Osteocyte (in vitro differentiated cells): ENCODE measurements at regions not wholly inside any gene's neighbourhood (a gene's known extent, or its start where the extent isn't known, plus 50 kb on each side); places are given as distances from the start of the nearest gene placed in this dataset.

Source experiments
- DNase-seq: peaks from one replicate; pipeline ENCODE4 v3.0.0; 2021; ENCODE audit warnings: mixed read lengths; ENCODE audit not compliant: unreplicated experiment; ENCODE audit errors: extremely low spot score
- H3K27ac Mint-ChIP-seq: one replicate; pipeline ENCODE4 v1.8.0; 2021; ENCODE audit warnings: mild to moderate bottlenecking, mixed read lengths; ENCODE audit not compliant: unreplicated experiment
- H3K27me3 Mint-ChIP-seq: one replicate; pipeline ENCODE4 v1.8.0; 2021; ENCODE audit warnings: mixed read lengths; ENCODE audit not compliant: unreplicated experiment
- H3K36me3 Mint-ChIP-seq: one replicate; pipeline ENCODE4 v1.8.0; 2021; ENCODE audit warnings: mixed read lengths; ENCODE audit not compliant: unreplicated experiment
- H3K4me1 Mint-ChIP-seq: one replicate; pipeline ENCODE4 v1.8.0; 2021; ENCODE audit warnings: mixed read lengths; ENCODE audit not compliant: unreplicated experiment
- H3K4me3 Mint-ChIP-seq: one replicate; pipeline ENCODE4 v1.8.0; 2021; ENCODE audit warnings: mild to moderate bottlenecking, moderate library complexity, mixed read lengths; ENCODE audit not compliant: unreplicated experiment
- H3K9me3 Mint-ChIP-seq: one replicate; pipeline ENCODE4 v1.8.0; 2021; ENCODE audit warnings: mixed read lengths; ENCODE audit not compliant: unreplicated experiment
- TF ChIP-seq, protein P1 (sequence below): fragments of 200-600 bp; sonication (generic); IDR thresholded peaks from 2 replicates; pipeline ENCODE4 v1.5.0; 2021; ENCODE audit warnings: antibody characterized with exemption, mild to moderate bottlenecking, moderate library complexity

- DNase-seq, result no peak
- no peak overlapping the region for H3K4me3 Mint-ChIP-seq
- no peaks in the 10 kb centered on the region for H3K9me3 Mint-ChIP-seq
- TF ChIP-seq, protein P1, sequence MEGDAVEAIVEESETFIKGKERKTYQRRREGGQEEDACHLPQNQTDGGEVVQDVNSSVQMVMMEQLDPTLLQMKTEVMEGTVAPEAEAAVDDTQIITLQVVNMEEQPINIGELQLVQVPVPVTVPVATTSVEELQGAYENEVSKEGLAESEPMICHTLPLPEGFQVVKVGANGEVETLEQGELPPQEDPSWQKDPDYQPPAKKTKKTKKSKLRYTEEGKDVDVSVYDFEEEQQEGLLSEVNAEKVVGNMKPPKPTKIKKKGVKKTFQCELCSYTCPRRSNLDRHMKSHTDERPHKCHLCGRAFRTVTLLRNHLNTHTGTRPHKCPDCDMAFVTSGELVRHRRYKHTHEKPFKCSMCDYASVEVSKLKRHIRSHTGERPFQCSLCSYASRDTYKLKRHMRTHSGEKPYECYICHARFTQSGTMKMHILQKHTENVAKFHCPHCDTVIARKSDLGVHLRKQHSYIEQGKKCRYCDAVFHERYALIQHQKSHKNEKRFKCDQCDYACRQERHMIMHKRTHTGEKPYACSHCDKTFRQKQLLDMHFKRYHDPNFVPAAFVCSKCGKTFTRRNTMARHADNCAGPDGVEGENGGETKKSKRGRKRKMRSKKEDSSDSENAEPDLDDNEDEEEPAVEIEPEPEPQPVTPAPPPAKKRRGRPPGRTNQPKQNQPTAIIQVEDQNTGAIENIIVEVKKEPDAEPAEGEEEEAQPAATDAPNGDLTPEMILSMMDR, result no peak
- peaks cover 2% of the 10 kb centered on the region for H3K4me1 Mint-ChIP-seq
- H3K27me3 Mint-ChIP-seq, result peaks cover 17% of the 10 kb centered on the region
- H3K27ac Mint-ChIP-seq, result no peak overlapping the region
- H3K36me3 Mint-ChIP-seq, result no peaks in the 10 kb centered on the region
These were observed 121.6 kb upstream of the SPATA13 start for GRCh38 chr13:24038841-24039330.

DNA sequence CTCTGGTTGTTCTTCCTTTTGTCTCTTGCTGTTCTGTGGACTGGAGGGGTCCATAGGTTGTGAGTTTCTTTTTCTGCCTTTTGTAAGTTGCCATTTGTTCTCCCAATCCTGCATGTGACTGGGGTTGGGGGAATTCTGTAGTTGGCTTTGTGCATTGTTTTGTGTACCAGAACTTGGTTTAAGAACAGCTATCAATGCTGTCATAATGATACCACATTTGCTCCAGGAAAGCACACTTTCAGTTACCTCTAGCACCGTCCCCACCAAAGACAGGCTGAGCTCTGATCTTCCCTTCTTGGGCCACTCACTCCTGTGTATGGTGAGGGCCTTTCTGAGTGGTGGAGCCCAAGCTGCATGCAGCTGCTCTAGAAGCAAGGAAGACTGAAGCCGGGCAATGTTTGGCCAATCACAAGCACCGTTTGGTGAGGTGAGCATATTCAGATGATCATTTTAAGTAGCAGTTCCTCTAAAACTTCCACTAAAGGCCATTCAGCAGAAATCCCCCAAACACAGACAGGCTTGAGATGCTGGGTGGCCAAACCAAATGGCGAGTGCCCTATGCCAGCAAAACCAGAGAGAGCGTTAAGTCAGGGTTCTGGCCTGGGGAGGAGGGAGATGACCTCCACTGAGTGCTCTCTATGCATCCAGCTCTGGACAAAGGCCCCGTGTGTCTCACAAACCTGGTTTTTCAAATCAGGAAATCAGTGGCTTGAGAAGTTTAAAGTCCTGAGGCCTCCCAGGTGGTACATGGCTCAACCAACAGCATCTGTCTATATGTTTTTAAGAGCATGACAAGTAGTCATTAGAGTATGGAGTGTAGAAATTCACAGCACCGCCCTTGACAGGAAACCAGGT lies 120.7 kb upstream of the SPATA13 start:
- Mint-ChIP-seq H3K27me3 (peaks cover 17% of the 10 kb centered on the region), H3K36me3 (no peaks in the 10 kb centered on the region), H3K4me1 (no peaks in the 10 kb centered on the region), H3K9me3 (no peaks in the 10 kb centered on the region), H3K27ac (no peak overlapping the region), H3K4me3 (no peak overlapping the region)
- TF ChIP-seq, protein P1, result no peak
- no peak for DNase-seq

GRCh38 chr13:24040835-24041234 lies 119.7 kb upstream of the SPATA13 start:
- no peak overlapping the region for H3K27ac Mint-ChIP-seq
- peaks cover 17% of the 10 kb centered on the region for H3K27me3 Mint-ChIP-seq
- no peaks in the 10 kb centered on the region for H3K9me3 Mint-ChIP-seq
- no peak overlapping the region for H3K4me3 Mint-ChIP-seq
- TF ChIP-seq, protein P1, result no peak
- no peaks in the 10 kb centered on the region for H3K4me1 Mint-ChIP-seq
- H3K36me3 Mint-ChIP-seq, result no peaks in the 10 kb centered on the region
- DNase-seq, result no peak

DNA sequence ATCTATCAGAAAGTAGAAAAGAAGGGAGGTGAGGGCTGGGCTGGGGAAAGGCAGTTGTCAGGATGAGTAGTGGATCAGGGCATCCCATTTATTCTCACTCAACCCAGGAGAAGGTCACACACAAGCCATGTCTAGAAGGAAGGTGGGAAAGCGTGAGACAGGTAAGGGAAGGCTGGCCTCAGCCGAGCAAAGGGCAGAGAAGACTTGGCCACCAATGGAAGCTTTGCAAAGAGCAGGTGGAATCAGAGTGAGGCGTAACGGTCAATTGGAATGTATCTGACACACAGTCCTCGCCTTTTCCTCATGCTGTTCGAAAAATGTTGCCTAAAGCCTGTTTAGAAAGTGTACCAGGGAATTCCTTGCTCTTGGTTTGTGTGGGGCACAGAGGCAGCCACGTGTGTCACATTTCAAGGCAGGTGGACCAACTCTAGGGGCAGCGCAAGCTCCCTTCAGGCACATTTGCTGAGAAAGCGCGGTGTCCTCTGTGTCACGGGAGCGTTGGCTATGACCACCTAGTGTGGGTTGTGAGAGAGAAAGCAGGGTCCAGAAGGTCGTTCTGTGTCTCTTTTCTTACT lies 118.8 kb upstream of the SPATA13 start:
- TF ChIP-seq, protein P1, result no peak
- Mint-ChIP-seq H3K9me3 (peaks cover 6% of the 10 kb centered on the region), H3K27ac (no peak overlapping the region), H3K27me3 (peaks cover 17% of the 10 kb centered on the region), H3K36me3 (no peaks in the 10 kb centered on the region), H3K4me3 (no peak overlapping the region), H3K4me1 (no peaks in the 10 kb centered on the region)
- DNase-seq, result no peak

GRCh38 chr13:24042710-24043440 lies 117.6 kb upstream of the SPATA13 start:
- H3K4me3 Mint-ChIP-seq, result no peak overlapping the region
- DNase-seq, result no peak
- H3K27ac Mint-ChIP-seq, result no peak overlapping the region
- peaks cover 12% of the 10 kb centered on the region for H3K9me3 Mint-ChIP-seq
- TF ChIP-seq, protein P1, result no peak
- no peaks in the 10 kb centered on the region for H3K4me1 Mint-ChIP-seq
- no peaks in the 10 kb centered on the region for H3K36me3 Mint-ChIP-seq
- H3K27me3 Mint-ChIP-seq, result peaks cover 17% of the 10 kb centered on the region
